ENCODE measurements at regions not wholly inside any gene's neighbourhood (a gene's known extent, or its start where the extent isn't known, plus 50 kb on each side); places are given as distances from the start of the nearest gene placed in this dataset.

- no peak overlapping the region for H3K4me3 ChIP-seq (replicated peaks in 1 of 2; ENCODE audit: low read depth in 2 of 2, low read length in 2 of 2)
- no peak for DNase-seq (ENCODE audit: low read depth in 2 of 2)
- TF ChIP-seq, protein P1, sequence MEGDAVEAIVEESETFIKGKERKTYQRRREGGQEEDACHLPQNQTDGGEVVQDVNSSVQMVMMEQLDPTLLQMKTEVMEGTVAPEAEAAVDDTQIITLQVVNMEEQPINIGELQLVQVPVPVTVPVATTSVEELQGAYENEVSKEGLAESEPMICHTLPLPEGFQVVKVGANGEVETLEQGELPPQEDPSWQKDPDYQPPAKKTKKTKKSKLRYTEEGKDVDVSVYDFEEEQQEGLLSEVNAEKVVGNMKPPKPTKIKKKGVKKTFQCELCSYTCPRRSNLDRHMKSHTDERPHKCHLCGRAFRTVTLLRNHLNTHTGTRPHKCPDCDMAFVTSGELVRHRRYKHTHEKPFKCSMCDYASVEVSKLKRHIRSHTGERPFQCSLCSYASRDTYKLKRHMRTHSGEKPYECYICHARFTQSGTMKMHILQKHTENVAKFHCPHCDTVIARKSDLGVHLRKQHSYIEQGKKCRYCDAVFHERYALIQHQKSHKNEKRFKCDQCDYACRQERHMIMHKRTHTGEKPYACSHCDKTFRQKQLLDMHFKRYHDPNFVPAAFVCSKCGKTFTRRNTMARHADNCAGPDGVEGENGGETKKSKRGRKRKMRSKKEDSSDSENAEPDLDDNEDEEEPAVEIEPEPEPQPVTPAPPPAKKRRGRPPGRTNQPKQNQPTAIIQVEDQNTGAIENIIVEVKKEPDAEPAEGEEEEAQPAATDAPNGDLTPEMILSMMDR (IDR thresholded peaks at IDR 0.05; ENCODE audit: low read depth, low read length) = no peak
These were observed 92.6 kb downstream of the ZNF486 start for GRCh38 chr19:20259615-20260014.

DNA sequence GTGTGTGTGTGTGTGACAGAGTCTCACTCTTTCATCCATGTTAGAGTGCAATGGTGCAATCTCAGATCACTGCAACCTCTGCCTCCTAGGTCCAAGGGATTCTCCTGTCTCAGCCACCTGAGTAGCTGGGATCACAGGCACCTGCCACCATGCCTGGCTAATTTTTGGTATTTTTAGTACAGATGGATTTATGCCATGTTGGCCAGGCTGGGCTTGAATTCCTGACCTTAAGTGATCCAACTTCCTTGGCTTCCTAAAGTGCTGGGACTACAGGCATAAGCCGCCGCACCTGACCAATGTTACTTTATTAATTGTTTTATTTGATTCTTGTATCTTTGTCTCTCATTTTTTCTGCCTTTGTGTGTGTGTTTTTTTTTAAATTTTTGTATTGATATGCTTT is 89.6 kb downstream of the ZNF486 start:
- H3K4me3 ChIP-seq (replicated peaks in 1 of 2; ENCODE audit: low read depth in 2 of 2, low read length in 2 of 2) = no peak overlapping the region

DNA sequence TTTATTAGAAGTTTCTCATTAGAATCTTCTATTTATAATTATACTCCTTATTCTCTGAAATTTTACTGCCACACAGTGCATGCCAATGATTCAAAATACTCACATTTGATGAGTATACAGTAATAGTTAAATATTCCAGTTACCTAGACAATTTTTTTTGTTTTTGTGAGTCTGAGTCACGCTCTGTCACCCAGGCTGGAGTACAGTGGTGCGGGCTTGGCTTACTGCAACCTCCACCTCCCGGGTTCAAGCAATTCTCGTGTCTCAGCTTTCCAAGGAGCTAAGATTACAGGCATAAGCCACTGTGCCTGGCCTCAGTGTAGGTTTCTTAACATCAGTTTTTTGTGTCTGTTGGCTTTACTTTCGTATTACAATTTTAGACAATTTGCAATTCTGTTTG is 87.1 kb downstream of the ZNF486 start:
- no peak overlapping the region for H3K4me3 ChIP-seq (replicated peaks in 1 of 2; ENCODE audit: low read depth in 2 of 2, low read length in 2 of 2)
- TF ChIP-seq, protein P1 (IDR thresholded peaks at IDR 0.05; ENCODE audit: low read depth, low read length) = no peak
- no peak for DNase-seq (ENCODE audit: low read depth in 2 of 2)

More for the DNA sequence above, 89.6 kb downstream of the ZNF486 start:
- TF ChIP-seq, protein P1 (IDR thresholded peaks at IDR 0.05; ENCODE audit: low read depth, low read length) = no peak
- no peak for DNase-seq (ENCODE audit: low read depth in 2 of 2)

GRCh38 chr19:20252613-20253012 is 85.6 kb downstream of the ZNF486 start:
- no peak for DNase-seq (ENCODE audit: low read depth in 2 of 2)
- H3K4me3 ChIP-seq (replicated peaks in 1 of 2; ENCODE audit: low read depth in 2 of 2, low read length in 2 of 2) = no peak overlapping the region
- TF ChIP-seq, protein P1 (IDR thresholded peaks at IDR 0.05; ENCODE audit: low read depth, low read length) = no peak

- DNase-seq (ENCODE audit: low read depth in 2 of 2) = no peak
- H3K4me3 ChIP-seq (replicated peaks in 1 of 2; ENCODE audit: low read depth in 2 of 2, low read length in 2 of 2) = no peak overlapping the region
- TF ChIP-seq, protein P1 (IDR thresholded peaks at IDR 0.05; ENCODE audit: low read depth, low read length) = no peak
These were observed 83.6 kb downstream of the ZNF486 start for GRCh38 chr19:20250627-20251026.

- TF ChIP-seq, protein P1 (IDR thresholded peaks at IDR 0.05; ENCODE audit: low read depth, low read length) = no peak
- no peak for DNase-seq (ENCODE audit: low read depth in 2 of 2)
- H3K4me3 ChIP-seq (replicated peaks in 1 of 2; ENCODE audit: low read depth in 2 of 2, low read length in 2 of 2) = no peak overlapping the region
These were observed 83.1 kb downstream of the ZNF486 start for GRCh38 chr19:20250121-20250520.
